ENCODE measurements at regions not wholly inside any gene's neighbourhood (a gene's known extent, or its start where the extent isn't known, plus 50 kb on each side); places are given as distances from the start of the nearest gene placed in this dataset.
"Not testable (repeated sequence)": the region's sequence is repeated elsewhere in the genome, so short reads cannot be mapped to it uniquely, and the experiment has no call there.

DNA sequence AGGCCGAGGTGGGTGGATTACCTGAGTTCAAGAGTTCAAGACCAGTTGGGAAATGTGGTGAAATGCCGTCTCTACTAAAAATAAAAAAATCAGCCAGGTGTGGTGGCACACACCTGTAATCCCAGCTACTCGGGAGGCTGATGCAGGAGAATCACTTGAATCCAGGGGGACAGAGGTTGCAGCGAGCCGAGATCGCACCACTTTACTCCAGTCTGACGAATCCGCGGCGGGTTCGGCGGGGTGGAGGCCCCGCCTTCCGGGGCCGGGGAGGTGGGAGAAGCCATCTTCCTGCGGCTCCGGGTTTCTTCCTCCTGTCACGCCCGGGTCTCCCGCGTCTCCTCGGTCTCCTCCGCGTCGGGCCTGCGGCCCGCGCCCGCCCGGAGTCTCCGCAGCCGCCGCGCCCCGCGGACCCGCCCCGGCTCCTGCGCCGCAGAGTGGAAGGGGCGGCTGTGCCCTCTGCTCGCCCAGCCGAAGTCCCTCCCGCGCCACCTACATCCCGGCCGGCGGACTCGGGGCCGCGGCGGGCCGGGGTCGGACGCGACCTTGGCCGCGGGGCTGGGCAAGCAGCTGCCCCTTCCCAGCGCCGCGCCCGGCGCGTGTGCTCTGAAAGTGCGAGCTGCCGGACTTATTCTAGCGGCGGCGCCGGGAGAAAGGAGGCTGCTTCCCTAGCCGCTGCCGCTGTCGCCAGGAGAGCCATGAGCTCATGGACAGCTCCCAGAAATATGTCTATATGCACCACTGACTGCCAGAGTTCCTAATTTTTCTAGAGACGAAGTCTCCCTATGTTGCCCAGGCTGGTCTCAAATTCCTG lies 97.2 kb downstream of the LAT start:
- not testable (repeated sequence) for H3K4me1 Mint-ChIP-seq; DNase-seq (ENCODE audit: low spot score in 2 of 2); H3K36me3 Mint-ChIP-seq (ENCODE audit: insufficient read depth); H3K9me3 Mint-ChIP-seq; H3K27me3 Mint-ChIP-seq
- peak overlapping the region; percentile 16 for H3K27ac Mint-ChIP-seq (ENCODE audit: low read depth)
- ATAC-seq (replicated peaks; ENCODE audit: extremely low read depth, poor library complexity, severe bottlenecking) = peak; percentile 73
- peak overlapping the region; percentile 70 for H3K4me3 Mint-ChIP-seq

DNA sequence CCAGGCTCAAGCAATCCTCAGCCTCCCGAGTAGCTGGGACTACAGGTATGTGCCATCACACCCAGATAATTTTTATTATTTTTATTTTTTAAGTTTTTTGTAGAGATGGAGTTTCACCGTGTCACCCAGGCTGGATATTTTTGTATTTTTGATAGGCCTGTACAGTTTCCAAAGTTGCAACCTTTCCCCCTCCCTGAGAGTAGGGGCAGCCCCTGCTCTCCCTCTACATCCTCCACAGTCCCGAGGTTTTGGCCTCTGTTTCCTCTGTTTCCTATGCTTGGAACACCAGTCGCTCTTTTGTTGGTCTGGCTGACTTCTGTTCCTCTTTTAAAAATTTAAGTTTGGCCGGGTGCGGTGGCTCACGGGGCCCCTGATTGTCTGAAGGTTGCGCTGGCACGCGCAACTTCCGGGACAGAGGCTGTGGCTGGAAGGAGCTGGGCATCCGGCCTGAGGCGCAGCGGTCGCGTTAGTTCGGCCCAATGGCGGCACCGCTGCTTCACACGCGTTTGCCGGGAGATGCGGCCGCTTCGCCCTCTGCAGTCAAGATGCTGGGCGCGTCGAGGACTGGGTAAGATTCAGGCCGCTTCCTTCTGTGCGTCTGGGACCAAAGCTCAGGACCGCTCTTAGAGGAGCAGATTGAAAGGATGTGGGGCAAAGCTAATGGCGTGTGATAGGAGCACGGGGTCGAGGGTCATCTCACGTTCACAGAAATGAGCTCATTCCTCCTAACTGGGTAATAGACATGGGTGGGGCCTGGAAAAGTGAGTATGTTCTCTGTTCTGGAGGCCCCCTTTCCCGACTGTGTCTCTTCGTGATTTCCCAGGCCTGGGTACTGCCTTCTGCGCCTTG lies 89.9 kb downstream of the LAT start:
- peak; percentile 87 for ATAC-seq (replicated peaks; ENCODE audit: extremely low read depth, poor library complexity, severe bottlenecking)

DNA sequence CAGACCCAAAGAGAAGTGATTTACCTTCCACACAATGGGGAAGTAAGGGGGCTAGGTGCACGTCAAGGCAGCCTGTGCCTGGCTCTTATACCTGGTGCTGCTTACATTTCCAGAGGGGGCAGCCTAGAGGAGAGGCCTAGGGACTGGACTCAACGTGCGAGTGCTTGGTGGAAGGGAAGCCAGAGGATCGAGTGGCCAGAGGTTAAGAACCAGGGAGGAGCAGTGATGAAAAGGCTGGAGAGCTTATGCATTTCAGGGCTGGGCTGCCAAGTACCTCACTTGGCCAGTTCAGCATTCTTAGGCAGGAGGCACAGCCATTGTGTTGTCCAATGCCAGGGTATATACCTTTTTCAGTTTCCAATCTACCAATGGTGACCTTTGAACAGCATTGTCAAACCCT lies 77.4 kb downstream of the LAT start:
- H3K27ac Mint-ChIP-seq (ENCODE audit: low read depth); H3K4me1 Mint-ChIP-seq; H3K9me3 Mint-ChIP-seq; H3K27me3 Mint-ChIP-seq; DNase-seq (ENCODE audit: low spot score in 2 of 2); ATAC-seq (replicated peaks; ENCODE audit: extremely low read depth, poor library complexity, severe bottlenecking); H3K4me3 Mint-ChIP-seq; H3K36me3 Mint-ChIP-seq (ENCODE audit: insufficient read depth): not testable (repeated sequence)

More for the DNA sequence above, 89.9 kb downstream of the LAT start:
- Mint-ChIP-seq H3K4me1 (peaks cover 26% of the 10 kb centered on the region), H3K4me3 (peak overlapping the region; percentile 89), H3K27ac (ENCODE audit: low read depth) (peak overlapping the region; percentile 97)
- DNase-seq (ENCODE audit: low spot score in 2 of 2) = peak; percentile 14 to 17
- H3K27me3 Mint-ChIP-seq; H3K9me3 Mint-ChIP-seq; H3K36me3 Mint-ChIP-seq (ENCODE audit: insufficient read depth): not testable (repeated sequence)

DNA sequence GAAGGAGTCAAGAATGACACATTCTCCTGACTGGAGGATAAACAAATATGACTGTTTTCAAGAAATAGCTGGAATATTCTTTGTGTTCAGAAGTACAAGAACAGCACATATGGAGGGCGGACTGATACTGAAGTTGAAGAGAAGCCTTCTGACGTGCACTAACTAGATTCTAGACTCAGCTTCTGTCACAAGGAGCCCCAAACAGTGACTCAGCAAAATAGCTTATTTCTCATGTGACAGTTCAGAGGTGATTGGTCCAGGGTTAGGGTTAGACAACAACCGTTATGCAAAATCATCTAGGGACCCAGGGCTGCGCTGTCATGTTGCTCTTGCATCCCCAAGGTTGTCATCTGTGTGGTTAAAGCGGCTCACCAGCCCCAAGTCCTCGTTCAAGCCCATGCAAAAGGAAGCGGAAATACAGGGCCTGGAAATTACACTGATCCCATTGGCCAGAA lies 76.6 kb downstream of the LAT start:
- H3K36me3 Mint-ChIP-seq (ENCODE audit: insufficient read depth); DNase-seq (ENCODE audit: low spot score in 2 of 2); H3K4me1 Mint-ChIP-seq; H3K27me3 Mint-ChIP-seq; H3K27ac Mint-ChIP-seq (ENCODE audit: low read depth); H3K4me3 Mint-ChIP-seq; ATAC-seq (replicated peaks; ENCODE audit: extremely low read depth, poor library complexity, severe bottlenecking); H3K9me3 Mint-ChIP-seq: not testable (repeated sequence)

DNA sequence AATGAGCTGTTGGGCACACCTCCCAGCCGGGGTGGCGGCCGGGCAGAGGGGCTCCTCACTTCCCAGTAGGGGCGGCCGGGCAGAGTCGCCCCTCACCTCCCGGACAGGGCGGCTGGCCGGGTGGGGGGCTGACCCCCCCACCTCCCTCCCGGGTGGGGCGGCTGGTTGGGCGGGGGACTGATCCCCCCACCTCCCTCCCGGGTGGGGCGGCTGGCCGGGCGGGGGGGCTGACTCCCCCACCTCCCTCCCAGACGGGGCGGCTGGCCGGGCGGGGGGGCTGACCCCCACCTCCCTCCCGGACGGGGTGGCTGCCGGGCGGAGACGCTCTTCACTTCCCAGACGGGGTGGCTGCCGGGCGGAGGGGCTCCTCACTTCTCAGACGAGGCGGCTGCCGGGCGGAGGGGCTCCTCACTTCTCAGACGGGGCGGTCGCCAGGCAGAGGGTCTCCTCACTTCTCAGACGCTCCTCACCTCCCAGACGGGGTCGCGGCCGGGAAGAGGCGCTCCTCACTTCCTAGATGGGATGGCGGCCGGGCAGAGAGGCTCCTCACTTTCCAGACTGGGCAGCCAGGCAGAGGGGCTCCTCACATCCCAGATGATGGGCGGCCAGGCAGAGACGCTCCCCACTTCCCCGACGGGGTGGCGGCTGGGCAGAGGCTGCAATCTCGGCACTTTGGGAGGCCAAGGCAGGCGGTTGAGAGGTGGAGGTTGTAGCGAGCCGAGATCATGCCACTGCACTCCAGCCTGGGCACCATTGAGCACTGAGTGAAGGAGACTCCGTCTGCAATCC lies 75.4 kb downstream of the LAT start:
- H3K9me3 Mint-ChIP-seq; H3K27ac Mint-ChIP-seq (ENCODE audit: low read depth); H3K36me3 Mint-ChIP-seq (ENCODE audit: insufficient read depth); H3K4me1 Mint-ChIP-seq; DNase-seq (ENCODE audit: low spot score in 2 of 2); ATAC-seq (replicated peaks; ENCODE audit: extremely low read depth, poor library complexity, severe bottlenecking); H3K27me3 Mint-ChIP-seq; H3K4me3 Mint-ChIP-seq: not testable (repeated sequence)

DNA sequence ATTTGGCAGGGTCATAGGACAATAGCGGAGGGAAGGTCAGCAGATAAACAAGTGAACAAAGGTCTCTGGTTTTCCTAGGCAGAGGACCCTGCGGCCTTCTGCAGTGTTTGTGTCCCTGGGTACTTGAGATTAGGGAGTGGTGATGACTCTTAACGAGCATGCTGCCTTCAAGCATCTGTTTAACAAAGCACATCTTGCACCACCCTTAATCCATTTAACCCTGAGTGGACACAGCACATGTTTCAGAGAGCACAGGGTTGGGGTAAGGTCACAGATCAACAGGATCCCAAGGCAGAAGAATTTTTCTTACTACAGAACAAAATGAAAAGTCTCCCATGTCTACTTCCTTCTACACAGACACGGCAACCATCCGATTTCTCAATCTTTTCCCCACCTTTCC lies 74.7 kb downstream of the LAT start:
- H3K4me1 Mint-ChIP-seq; H3K27me3 Mint-ChIP-seq; ATAC-seq (replicated peaks; ENCODE audit: extremely low read depth, poor library complexity, severe bottlenecking): not testable (repeated sequence)

More for the DNA sequence above, 74.7 kb downstream of the LAT start:
- DNase-seq (ENCODE audit: low spot score in 2 of 2); H3K36me3 Mint-ChIP-seq (ENCODE audit: insufficient read depth); H3K9me3 Mint-ChIP-seq; H3K4me3 Mint-ChIP-seq; H3K27ac Mint-ChIP-seq (ENCODE audit: low read depth): not testable (repeated sequence)
